ENCODE measurements at regions not wholly inside any gene's neighbourhood (a gene's known extent, or its start where the extent isn't known, plus 50 kb on each side); places are given as distances from the start of the nearest gene placed in this dataset.

DNA sequence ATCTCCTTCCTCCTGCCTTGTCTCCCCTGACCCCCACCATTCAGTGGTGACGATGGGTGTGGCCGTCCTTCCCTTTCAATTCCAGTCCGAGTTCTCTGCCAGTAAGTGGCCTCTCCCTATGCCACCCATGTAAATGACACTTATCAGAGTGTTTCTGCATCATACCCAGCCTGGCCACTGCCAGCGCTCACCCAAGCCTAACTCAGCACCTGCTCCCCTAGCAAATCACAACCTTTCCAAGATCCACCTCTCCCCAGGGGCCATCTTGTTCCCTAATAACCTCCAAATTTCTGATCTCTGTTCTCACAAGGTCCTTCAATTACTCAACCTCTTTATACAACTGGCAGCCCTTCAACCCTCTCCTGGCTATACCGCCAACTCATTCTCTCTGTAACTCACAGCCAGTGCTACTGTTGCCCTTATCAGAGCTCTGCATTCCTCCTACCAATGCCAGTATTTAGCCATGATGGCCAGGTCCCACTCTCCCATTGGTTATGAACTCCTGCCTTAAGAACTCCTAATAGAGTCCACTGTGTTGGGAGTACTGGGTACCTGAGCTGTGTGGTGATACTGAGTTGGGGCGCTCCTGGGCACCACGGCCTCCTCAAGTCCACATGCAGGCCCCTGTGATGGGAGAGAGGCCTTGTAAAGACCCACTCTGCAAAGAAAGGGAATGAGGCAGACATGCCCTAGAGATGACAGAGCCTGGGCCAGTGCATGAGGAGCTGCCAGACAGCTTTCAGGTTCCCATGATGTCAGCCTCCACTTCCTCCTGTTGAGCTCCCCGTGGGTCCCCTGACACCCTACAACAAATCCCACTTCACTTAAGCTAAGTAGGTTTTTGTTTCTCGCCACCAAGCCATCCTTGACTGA is 187.4 kb upstream of the RREB1 start:
- Histone ChIP-seq H3K9me3 (ENCODE audit: severe bottlenecking) (no peaks in the 10 kb centered on the region), H3K36me3 (ENCODE audit: low read depth) (no peaks in the 10 kb centered on the region), H3K4me3 (ENCODE audit: severe bottlenecking) (no peak overlapping the region), H3K27ac (ENCODE audit: poor library complexity, severe bottlenecking) (no peak overlapping the region), H3K27me3 (ENCODE audit: insufficient read depth, poor library complexity, severe bottlenecking) (no peaks in the 10 kb centered on the region), H3K4me1 (ENCODE audit: insufficient read depth, poor library complexity, severe bottlenecking) (peaks cover 9% of the 10 kb centered on the region)
- ATAC-seq (ENCODE audit: low read depth): no peak
- no peak for DNase-seq (ENCODE audit: low spot score)
- TF ChIP-seq, protein P1, sequence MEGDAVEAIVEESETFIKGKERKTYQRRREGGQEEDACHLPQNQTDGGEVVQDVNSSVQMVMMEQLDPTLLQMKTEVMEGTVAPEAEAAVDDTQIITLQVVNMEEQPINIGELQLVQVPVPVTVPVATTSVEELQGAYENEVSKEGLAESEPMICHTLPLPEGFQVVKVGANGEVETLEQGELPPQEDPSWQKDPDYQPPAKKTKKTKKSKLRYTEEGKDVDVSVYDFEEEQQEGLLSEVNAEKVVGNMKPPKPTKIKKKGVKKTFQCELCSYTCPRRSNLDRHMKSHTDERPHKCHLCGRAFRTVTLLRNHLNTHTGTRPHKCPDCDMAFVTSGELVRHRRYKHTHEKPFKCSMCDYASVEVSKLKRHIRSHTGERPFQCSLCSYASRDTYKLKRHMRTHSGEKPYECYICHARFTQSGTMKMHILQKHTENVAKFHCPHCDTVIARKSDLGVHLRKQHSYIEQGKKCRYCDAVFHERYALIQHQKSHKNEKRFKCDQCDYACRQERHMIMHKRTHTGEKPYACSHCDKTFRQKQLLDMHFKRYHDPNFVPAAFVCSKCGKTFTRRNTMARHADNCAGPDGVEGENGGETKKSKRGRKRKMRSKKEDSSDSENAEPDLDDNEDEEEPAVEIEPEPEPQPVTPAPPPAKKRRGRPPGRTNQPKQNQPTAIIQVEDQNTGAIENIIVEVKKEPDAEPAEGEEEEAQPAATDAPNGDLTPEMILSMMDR (IDR thresholded peaks at IDR 0.05; ENCODE audit: poor library complexity, severe bottlenecking): no peak

DNA sequence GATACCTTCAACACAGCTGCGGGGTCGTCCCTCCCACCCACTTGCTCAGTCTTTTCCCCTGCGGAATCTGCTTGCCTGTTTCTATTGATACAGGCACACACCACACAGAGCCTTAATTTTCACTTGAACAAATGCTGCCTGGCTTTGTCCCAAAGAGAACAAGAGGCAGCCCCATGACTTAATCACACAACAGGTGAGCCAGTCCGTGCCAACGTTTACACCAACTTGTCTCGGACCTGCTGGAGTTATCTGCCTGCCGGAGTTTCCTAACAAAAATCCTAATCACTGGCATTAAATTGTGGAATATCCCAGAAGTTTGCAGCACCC is 186.8 kb upstream of the RREB1 start:
- H3K27me3 ChIP-seq (ENCODE audit: insufficient read depth, poor library complexity, severe bottlenecking): no peaks in the 10 kb centered on the region
- H3K4me3 ChIP-seq (ENCODE audit: severe bottlenecking): no peak overlapping the region
- no peak overlapping the region for H3K27ac ChIP-seq (ENCODE audit: poor library complexity, severe bottlenecking)
- H3K4me1 ChIP-seq (ENCODE audit: insufficient read depth, poor library complexity, severe bottlenecking): peaks cover 3% of the 10 kb centered on the region
- no peak for ATAC-seq (ENCODE audit: low read depth)
- H3K9me3 ChIP-seq (ENCODE audit: severe bottlenecking): no peaks in the 10 kb centered on the region
- no peaks in the 10 kb centered on the region for H3K36me3 ChIP-seq (ENCODE audit: low read depth)
- no peak for DNase-seq (ENCODE audit: low spot score)
- TF ChIP-seq, protein P1 (IDR thresholded peaks at IDR 0.05; ENCODE audit: poor library complexity, severe bottlenecking): no peak

DNA sequence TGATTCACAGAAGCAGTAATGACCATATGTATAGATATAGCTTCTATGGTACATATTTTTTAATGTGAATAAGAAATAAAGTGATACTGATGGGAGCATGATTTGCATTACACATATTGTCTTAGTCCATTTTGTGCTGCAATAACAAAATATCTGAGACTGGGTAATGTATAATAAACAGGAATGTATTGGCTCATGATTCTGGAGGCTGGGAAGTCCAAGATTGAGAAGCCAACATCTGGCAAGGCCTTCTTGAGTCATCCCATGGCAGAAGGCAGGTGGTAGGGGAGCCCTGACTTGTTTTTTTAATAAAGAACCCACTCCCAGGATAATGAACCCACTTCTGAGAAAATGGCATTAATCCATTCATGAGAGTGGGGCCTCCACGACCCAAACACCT is 185.6 kb upstream of the RREB1 start:
- Histone ChIP-seq H3K4me3 (ENCODE audit: severe bottlenecking) (no peak overlapping the region), H3K27me3 (ENCODE audit: insufficient read depth, poor library complexity, severe bottlenecking) (no peaks in the 10 kb centered on the region), H3K27ac (ENCODE audit: poor library complexity, severe bottlenecking) (no peak overlapping the region), H3K9me3 (ENCODE audit: severe bottlenecking) (no peaks in the 10 kb centered on the region), H3K4me1 (ENCODE audit: insufficient read depth, poor library complexity, severe bottlenecking) (no peaks in the 10 kb centered on the region), H3K36me3 (ENCODE audit: low read depth) (no peaks in the 10 kb centered on the region)
- DNase-seq (ENCODE audit: low spot score) (no peak), ATAC-seq (ENCODE audit: low read depth) (no peak)
- TF ChIP-seq, protein P1 (IDR thresholded peaks at IDR 0.05; ENCODE audit: poor library complexity, severe bottlenecking): no peak

DNA sequence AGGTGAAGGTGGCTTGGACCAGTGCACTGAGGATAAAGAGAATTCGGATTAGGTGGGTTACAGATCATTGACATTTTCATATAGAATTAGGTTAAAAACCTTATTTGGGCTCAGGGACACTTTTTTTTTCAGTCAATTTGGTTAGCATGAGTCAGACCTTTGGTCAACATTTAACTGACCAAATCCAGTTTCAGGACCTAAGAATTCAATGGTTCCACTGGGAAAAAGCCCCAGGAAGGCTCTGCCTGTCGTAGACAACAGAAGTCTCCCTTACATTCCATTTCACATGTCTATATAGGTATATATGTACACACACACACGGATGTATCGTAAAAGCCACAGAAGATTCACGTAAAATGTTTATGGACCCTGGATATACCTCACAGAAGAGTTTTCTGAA is 184.2 kb upstream of the RREB1 start:
- ATAC-seq (ENCODE audit: low read depth) (no peak), DNase-seq (ENCODE audit: low spot score) (no peak)
- no peaks in the 10 kb centered on the region for H3K36me3 ChIP-seq (ENCODE audit: low read depth)
- TF ChIP-seq, protein P1 (IDR thresholded peaks at IDR 0.05; ENCODE audit: poor library complexity, severe bottlenecking): no peak
- H3K9me3 ChIP-seq (ENCODE audit: severe bottlenecking): no peaks in the 10 kb centered on the region
- H3K27ac ChIP-seq (ENCODE audit: poor library complexity, severe bottlenecking): no peak overlapping the region
- H3K4me3 ChIP-seq (ENCODE audit: severe bottlenecking): no peak overlapping the region
- no peaks in the 10 kb centered on the region for H3K27me3 ChIP-seq (ENCODE audit: insufficient read depth, poor library complexity, severe bottlenecking)
- no peaks in the 10 kb centered on the region for H3K4me1 ChIP-seq (ENCODE audit: insufficient read depth, poor library complexity, severe bottlenecking)

DNA sequence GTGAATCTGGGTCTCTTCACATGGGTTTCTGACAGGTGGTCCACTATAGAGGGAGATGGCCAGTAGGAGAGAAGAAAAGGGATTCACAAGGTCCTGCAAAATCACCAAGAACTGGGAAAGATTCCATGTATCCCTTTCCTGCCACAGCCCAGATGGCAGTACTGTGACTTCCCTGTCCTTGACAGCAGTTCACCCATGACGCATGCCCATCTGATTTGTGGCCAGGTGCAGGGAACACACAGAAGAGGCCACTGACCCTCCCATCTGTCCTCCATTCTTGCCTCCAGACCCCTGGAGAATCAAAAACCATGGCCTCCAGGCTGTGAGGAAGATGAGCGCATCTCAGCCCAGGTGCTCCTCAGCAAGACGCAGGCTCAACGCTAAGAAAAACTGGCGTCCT is 183.1 kb upstream of the RREB1 start:
- Histone ChIP-seq H3K9me3 (ENCODE audit: severe bottlenecking) (no peaks in the 10 kb centered on the region), H3K27ac (ENCODE audit: poor library complexity, severe bottlenecking) (no peak overlapping the region), H3K4me1 (ENCODE audit: insufficient read depth, poor library complexity, severe bottlenecking) (no peaks in the 10 kb centered on the region), H3K4me3 (ENCODE audit: severe bottlenecking) (no peak overlapping the region), H3K27me3 (ENCODE audit: insufficient read depth, poor library complexity, severe bottlenecking) (no peaks in the 10 kb centered on the region), H3K36me3 (ENCODE audit: low read depth) (no peaks in the 10 kb centered on the region)
- ATAC-seq (ENCODE audit: low read depth): no peak
- TF ChIP-seq, protein P1 (IDR thresholded peaks at IDR 0.05; ENCODE audit: poor library complexity, severe bottlenecking): no peak
- DNase-seq (ENCODE audit: low spot score): no peak

All from RWPE2 (cell line).